Umbilical cord (tissue), 1 donor: ENCODE measurements at regions not wholly inside any gene's neighbourhood (a gene's known extent, or its start where the extent isn't known, plus 50 kb on each side); places are given as distances from the start of the nearest gene placed in this dataset.

Experiments
- DNase-seq: peaks from one replicate; pipeline ENCODE4 v3.0.0-alpha.2; 2015; ENCODE audit warnings: low spot score

DNA sequence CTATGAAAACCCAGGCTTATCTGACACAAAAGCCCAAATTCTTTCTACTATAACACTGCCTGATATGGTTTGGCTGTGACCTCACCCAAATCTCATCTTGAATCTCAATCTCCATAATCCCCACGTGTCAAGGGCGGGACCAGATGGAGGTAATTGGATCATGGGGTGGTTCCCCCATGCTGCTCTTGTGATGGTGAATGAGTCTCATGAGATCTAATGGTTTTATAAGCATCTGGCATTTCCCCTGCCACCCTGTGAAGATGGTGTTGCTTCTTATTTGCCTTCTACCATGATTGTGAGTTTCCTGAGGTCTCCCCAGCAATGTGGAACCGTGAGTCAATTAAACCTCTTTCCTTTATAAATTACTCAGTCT, 123.3 kb upstream of the USP24 start:
- no peak for DNase-seq

GRCh38 chr1:55337801-55338447, 122.8 kb upstream of the USP24 start:
- peak; percentile 23 for DNase-seq

GRCh38 chr1:55334797-55335196, 119.6 kb upstream of the USP24 start:
- DNase-seq: no peak

DNA sequence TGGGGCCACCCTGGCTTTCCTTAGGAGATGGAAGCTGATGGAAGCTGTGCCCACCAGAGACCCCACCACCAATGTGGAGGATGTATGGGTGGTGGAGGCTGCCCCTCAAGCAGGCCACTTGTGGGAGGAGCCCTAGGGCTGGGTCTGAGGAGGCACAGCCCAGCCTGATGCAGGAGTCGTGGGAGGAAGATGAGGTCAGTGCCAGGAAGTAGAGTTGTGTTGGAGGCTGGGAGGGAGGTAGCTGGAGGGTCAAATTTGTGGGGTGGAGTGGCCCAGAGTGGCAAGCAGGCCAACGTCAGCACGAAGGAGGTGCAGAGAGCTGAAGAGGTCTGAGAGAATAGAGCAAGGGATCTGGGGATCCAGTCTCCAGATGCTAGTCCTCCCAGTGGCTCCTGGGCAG, 119.0 kb upstream of the USP24 start:
- DNase-seq: no peak

DNA sequence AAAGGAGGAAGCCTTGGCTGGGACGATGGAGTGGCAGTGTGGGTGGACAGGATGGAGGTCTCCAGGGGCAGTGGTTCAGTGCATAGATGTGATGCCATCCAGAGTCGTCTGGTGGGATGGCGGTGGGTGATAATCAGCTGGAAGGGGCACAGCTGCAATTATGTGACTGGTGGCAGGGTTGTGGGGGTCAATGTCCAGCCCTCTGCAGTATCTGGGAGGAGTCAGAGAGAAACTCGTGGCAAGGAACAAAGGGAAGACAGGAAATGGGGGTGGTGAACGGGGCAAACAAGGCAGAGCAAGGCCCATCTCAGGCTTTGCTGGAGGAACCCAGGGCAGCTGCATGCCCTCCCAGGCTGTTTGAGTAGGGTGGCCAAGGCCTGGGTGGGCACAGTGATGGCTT, 118.3 kb upstream of the USP24 start:
- DNase-seq: no peak

- no peak for DNase-seq
These were observed 116.2 kb upstream of the USP24 start for GRCh38 chr1:55331351-55331750.

- DNase-seq: no peak
These were observed 114.8 kb upstream of the USP24 start for GRCh38 chr1:55329808-55330432.

- DNase-seq: peak; percentile 83
These were observed 113.9 kb upstream of the USP24 start for GRCh38 chr1:55329091-55329490.

DNA sequence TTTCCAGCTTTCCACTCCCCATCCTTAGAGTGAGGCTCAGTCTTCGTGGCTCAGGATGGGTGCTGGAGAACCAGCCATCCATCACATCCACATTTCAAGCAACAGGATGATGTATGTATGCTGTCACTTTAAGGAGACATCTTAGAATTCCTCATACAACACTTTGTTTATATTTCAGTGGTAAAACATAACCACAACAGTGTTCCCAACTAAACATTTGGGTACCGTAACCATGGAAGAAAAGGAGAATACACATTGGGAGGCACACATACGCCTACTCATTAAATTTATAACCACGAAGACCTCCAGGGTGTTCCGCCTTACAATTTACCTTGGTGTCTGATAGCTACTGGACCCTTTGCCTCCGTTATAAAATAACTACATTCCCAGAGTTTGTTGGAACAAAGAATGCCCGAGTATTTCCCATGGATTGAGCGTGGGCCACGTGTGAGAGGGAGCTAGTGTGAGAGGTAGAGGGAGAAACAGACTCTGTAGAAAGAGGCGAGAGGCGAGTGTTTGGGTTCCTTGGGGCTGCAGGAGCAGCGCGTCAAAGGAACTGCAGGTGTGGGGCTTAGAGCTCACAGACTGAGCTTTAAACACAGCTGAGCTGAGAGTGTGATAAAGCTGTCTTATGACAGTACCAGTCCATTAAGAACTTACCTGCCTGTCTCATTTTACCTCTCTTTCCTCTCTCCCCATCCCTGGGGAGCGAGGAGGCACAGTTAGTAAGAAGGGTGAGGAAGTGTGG, 111.5 kb upstream of the USP24 start:
- DNase-seq: no peak

DNA sequence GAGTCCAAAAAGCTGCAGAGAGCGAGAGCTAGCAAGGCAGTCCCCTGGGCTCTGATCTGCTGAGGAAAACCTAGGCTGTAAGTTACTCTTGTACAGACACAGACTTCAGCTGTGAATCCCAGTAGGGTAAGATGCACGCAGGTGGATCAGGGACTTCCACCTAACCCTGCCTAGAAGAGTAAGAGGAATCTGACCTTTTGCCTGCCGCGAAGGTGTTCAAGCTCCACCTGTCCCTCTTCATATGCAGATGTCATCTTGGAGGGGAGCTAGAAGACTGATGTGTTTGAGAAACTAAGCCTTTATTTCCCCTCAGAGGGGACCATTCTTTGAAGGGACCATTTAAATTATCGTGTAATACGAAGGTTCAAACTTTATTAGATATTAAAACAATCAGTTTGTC, 108.6 kb upstream of the USP24 start:
- DNase-seq: no peak

DNA sequence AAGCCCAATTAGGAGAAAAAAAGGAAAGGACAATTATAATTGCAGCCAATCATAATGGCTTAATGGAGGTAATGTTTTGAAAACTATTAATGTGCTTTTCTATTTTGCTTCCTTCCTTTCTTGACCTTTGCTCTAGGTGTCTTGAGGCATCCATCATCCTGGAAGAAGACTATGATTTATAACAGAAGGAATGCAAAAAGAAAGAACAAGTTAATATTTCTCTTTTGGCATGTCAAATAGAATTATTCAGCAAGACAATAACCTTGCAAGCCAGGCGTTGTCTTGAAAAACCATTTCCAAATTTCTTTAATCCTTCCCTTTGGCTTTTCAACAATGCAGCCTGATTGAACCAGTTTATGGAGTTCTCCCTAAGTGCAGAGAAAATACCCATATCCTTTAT, 107.7 kb upstream of the USP24 start:
- DNase-seq: no peak

DNA sequence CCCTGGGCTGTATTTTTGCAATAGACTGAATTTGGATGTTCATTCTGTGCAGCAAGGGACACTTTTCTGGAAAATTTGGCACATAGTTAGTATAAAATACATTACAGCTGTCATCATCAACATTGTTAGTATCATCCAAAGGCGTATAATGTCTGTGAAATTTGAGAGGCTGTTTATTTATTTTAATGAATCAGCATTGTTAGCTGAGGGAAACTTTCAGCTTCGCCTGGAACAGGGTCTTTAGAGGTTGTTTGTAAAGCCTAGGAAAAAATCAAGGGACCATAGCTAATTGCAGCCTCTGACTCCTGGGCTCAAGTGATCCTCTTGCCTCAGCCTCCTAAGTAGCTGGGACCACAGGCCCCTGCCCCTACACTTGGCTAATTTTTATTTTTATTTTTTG, 106.8 kb upstream of the USP24 start:
- no peak for DNase-seq

DNA sequence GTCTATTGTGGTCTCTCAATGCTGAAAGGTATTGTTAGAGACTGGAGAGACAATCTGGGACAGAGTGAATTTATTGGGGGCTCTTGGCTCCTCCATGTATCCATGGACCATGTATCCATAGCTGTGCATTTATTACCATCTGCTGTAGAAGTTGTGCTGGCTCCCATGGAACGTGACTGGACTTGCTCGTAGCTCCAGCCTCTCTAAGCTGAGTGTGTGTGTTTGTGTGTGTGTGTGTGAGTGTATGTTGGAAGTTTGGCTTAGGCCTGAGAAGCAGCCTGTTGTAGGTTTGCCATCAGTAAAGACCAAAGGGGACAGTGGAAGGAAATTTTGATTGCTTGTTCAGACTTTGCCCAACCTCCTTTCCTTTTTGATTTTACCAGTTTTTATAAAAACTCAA, 105.7 kb upstream of the USP24 start:
- no peak for DNase-seq

DNA sequence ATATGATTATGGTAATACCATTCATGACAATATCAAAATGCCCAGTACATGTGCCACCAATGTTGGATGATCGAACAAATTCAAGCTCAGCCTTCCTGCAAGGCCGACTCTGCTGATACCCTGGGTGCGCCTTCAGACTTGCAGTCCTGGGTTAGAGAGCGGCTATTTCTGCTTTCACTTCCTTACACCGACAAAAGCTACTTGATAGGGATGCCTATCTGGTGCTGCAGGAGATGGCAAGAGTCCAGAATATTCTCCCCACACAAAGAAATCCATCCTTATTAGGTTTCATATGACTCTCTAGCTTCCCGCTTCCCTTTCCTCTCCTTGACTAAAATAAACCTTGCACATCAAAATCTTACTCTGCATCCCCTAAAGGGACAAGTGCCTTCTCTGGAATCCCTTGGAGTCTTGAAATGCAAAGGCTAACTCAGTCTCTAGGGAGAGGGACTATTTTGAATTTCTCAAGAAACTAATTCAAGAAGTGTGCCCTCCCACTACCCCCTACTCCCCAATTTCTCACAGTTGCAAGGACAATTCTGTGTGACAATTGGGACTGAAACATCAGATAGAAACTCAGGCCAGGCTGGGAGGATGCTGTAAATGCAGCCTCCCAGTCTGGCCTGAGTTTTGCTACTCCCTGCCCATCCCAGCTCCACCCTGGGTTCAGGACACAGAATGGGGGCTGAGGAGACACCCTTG, 103.1 kb upstream of the USP24 start:
- DNase-seq: peak; percentile 25

GRCh38 chr1:55317673-55318072, 102.5 kb upstream of the USP24 start:
- DNase-seq: no peak

DNA sequence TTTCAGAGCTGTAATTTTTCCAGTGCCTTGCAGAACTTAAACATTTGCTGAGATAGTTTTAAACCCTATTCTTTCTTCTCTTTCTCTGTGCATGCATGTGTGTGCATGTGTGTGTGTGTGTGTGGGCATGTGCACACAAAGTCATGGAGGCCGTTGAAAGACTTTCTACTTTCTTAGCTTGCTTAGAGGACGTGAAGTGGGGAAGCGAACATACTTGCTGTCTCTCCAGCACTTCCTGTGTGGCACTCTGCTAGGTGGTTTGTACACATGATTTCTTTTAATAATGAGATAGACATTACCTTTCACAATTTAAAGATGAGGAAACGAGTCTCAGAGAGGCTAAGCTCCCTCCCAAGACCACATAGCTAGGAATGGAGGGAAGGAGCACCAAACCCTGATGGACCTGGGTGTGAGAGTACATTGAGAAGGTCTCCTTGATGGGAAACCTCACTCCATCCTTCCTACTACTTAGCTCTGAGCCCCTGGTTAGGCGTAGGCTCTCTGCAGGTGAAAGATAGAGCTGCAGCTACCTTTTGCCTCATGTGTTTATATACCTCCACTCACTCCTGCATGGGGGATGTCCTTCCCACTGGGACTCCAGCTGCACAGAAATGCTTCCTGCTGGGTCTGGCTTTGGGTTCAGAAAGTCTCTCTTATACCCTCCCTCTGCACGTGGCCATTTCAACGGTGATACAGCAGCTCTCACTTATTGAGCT, 101.9 kb upstream of the USP24 start:
- DNase-seq: no peak

DNA sequence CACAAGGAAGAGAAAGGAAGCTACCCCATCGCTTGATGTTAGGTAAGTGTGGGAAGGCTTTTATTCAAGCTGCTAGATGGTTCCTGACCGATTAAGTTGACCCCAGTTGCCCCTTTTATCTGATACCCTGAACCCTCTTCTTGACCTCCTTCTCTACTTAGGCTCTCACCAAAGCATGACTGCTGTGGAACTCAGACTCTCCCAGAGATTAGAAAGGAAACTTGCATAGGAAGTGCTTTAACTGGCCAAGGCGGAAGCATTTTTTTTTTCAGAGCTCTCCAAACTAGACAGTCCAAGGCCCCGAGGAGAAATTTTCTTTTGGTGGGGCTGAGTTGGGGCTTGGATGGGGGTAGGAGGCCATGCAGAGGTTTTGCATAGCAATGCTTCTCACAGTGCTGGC, 101.3 kb upstream of the USP24 start:
- peak; percentile 43 for DNase-seq

DNA sequence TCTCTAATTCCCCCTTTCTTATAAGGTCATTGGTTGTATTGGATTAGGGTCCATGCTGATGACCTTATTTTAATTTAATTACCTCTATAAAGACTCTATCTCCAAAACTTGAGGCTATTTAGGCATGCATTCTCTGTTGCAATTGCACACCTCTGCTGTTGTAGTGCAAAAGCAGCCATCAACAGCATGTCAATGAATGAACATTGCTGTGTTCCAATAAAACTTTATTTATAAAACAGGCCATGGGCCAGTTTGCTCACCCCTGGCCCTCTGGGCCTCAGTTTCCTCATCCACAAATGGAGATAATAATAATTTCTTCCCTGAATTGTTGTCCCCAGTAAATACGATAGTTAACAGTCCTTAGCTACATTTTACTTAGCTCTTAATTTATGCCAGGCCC, 100.4 kb upstream of the USP24 start:
- DNase-seq: no peak

DNA sequence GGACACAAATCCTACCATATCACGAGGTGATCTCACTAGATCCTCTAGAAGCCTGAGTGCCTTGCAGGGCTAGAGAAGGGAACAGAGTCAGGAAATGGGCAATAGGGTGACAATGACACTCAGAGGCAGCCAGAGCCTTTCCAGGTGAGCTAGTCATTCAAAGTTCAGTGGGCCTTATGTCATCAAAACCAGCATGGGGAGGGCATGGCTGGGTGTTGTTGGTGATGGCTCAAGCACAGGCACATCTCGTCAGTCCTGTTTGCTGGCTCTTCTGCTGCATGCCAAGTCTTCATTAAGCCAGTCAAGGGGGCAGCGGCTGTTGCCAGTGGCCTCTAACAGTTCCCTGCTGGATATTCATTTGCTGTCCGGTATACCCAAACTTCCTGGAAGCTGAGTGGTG, 99.6 kb upstream of the USP24 start:
- no peak for DNase-seq

DNA sequence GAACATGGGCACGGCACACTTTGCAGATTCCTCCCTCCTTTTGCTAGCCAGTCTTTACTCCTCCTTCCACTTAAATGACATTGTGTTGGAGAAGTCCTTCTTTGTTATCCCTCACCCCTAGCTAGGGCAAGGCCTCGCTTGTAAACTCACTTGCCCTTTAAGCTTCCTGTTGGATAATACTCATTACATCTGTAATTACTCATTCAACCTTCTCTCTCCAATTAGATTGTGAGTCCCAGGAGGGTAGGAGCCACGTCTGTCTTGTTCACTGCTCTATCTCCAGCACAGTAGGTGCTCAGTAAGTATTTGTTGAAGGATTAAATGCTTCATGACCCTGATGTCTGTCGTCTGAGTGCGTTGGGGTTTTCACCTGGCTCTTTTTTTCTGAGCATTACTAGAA, 98.7 kb upstream of the USP24 start:
- DNase-seq: no peak

GRCh38 chr1:55311979-55312378, 96.8 kb upstream of the USP24 start:
- no peak for DNase-seq

DNA sequence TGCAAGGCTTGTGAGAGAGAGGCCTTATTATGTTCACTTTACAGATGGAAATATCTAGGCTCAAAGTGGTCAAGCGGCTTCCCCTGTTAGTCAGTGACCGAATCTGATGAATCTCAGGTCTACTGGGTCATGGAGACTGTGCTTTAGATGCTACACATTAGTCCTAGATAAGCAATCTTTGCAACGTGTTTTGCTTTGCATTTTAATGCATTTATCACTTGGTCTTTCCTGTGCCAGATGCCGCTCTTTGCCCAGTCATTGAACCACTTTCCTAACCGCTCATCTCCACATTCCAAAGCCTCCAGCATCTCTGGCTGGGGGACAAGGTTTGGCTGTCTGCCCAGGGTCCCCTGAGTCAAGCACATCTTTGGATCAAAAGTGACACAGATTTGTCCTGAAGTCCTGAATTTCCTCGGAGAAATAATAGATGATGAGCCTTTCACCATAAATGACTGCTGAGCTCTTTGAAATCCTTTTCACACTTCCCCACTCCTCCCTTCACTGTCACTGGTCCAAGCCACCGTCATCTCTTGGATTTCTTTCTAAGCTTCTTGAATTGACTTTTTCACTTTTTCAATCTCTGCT, 96.0 kb upstream of the USP24 start:
- DNase-seq: peak; percentile 25
